ENCODE measurements at regions not wholly inside any gene's neighbourhood (a gene's known extent, or its start where the extent isn't known, plus 50 kb on each side); places are given as distances from the start of the nearest gene placed in this dataset.

- TF ChIP-seq CTCF (IDR thresholded peaks at IDR 0.05; ENCODE audit: low read depth, low read length, missing control alignments) = no peak
- no peaks in the 10 kb centered on the region for H3K36me3 ChIP-seq (replicated peaks)
- no peak overlapping the region for H3K27ac ChIP-seq
- H3K4me3 ChIP-seq (ENCODE audit: low read depth, low read length) = no peak overlapping the region
- in situ Hi-C loops (cut with HindIII; ENCODE audit: low pct_ligation_motif_present, low sequenced_read_pairs) = no loop called here
- no peaks in the 10 kb centered on the region for H3K27me3 ChIP-seq (replicated peaks)
- no peak for DNase-seq
These were observed 61.0 kb upstream of the NAV2 start for GRCh38 chr11:19651653-19652052.

- DNase-seq = no peak
- no peak for TF ChIP-seq CTCF (IDR thresholded peaks at IDR 0.05; ENCODE audit: low read depth, low read length, missing control alignments)
- no peak overlapping the region for H3K4me3 ChIP-seq (ENCODE audit: low read depth, low read length)
- no peaks in the 10 kb centered on the region for H3K27me3 ChIP-seq (replicated peaks)
- no peak overlapping the region for H3K27ac ChIP-seq
- in situ Hi-C loops (cut with HindIII; ENCODE audit: low pct_ligation_motif_present, low sequenced_read_pairs) = no loop called here
- no peaks in the 10 kb centered on the region for H3K36me3 ChIP-seq (replicated peaks)
These were observed 61.6 kb upstream of the NAV2 start for GRCh38 chr11:19651028-19651427.

- no peaks in the 10 kb centered on the region for H3K27me3 ChIP-seq (replicated peaks)
- no peak for TF ChIP-seq CTCF (IDR thresholded peaks at IDR 0.05; ENCODE audit: low read depth, low read length, missing control alignments)
- no peak for DNase-seq
- in situ Hi-C loops (cut with HindIII; ENCODE audit: low pct_ligation_motif_present, low sequenced_read_pairs) = no loop called here
- no peak overlapping the region for H3K4me3 ChIP-seq (ENCODE audit: low read depth, low read length)
- no peaks in the 10 kb centered on the region for H3K36me3 ChIP-seq (replicated peaks)
- H3K27ac ChIP-seq = no peak overlapping the region
These were observed 62.2 kb upstream of the NAV2 start for GRCh38 chr11:19650467-19650866.

- DNase-seq = no peak
- no peak for TF ChIP-seq CTCF (IDR thresholded peaks at IDR 0.05; ENCODE audit: low read depth, low read length, missing control alignments)
- H3K36me3 ChIP-seq (replicated peaks) = no peaks in the 10 kb centered on the region
- no peak overlapping the region for H3K4me3 ChIP-seq (ENCODE audit: low read depth, low read length)
- no peak overlapping the region for H3K27ac ChIP-seq
- in situ Hi-C loops (cut with HindIII; ENCODE audit: low pct_ligation_motif_present, low sequenced_read_pairs) = no loop called here
- no peaks in the 10 kb centered on the region for H3K27me3 ChIP-seq (replicated peaks)
These were observed 62.9 kb upstream of the NAV2 start for GRCh38 chr11:19649751-19650150.

- in situ Hi-C loops (cut with HindIII; ENCODE audit: low pct_ligation_motif_present, low sequenced_read_pairs) = no loop called here
- TF ChIP-seq CTCF (IDR thresholded peaks at IDR 0.05; ENCODE audit: low read depth, low read length, missing control alignments) = no peak
These were observed 64.3 kb upstream of the NAV2 start for GRCh38 chr11:19648321-19648720.

GRCh38 chr11:19647816-19648215, 64.8 kb upstream of the NAV2 start:
- no peak for DNase-seq
- Histone ChIP-seq H3K27me3 (replicated peaks) (no peaks in the 10 kb centered on the region), H3K4me3 (ENCODE audit: low read depth, low read length) (no peak overlapping the region), H3K27ac (no peak overlapping the region), H3K36me3 (replicated peaks) (no peaks in the 10 kb centered on the region)
- in situ Hi-C loops (cut with HindIII; ENCODE audit: low pct_ligation_motif_present, low sequenced_read_pairs) = no loop called here
- TF ChIP-seq CTCF (IDR thresholded peaks at IDR 0.05; ENCODE audit: low read depth, low read length, missing control alignments) = no peak

More at GRCh38 chr11:19648321-19648720, 64.3 kb upstream of the NAV2 start:
- H3K27me3 ChIP-seq (replicated peaks) = no peaks in the 10 kb centered on the region
- no peak overlapping the region for H3K4me3 ChIP-seq (ENCODE audit: low read depth, low read length)
- no peak for DNase-seq
- H3K27ac ChIP-seq = no peak overlapping the region
- H3K36me3 ChIP-seq (replicated peaks) = no peaks in the 10 kb centered on the region

Data from brain microvascular endothelial cell (primary cell).